ENCODE measurements at regions not wholly inside any gene's neighbourhood (a gene's known extent, or its start where the extent isn't known, plus 50 kb on each side); places are given as distances from the start of the nearest gene placed in this dataset.

DNA sequence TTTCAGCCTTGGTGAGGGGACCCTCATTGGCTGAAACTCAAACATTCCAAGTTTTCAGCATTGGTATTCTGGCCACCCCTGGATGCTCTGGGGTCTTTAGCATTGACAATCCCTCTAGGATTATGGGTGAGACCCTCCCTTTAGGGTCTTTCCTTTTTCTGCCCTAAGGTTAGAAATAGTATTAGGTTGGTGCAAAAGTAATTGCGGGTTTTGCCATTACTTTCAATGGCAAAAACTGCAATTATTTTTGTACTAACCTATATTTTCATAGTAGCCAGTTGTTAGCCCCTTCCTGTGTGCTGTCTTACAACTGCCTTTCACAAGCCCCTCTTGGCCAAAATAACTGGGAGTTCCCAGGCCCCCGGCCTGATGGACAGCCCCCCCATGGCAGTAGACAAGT is 648.4 kb downstream of the PTPRU start:
- FAIRE-seq, result no peak
- DNase-seq (ENCODE audit: insufficient read length, low spot score), result no peak
- TF ChIP-seq POLR2AphosphoS5 (IDR thresholded peaks at IDR 0.05; ENCODE audit: low read depth, low read length) (no peak), SPI1 (IDR thresholded peaks at IDR 0.05; ENCODE audit: low read depth, low read length) (no peak), POLR2A (IDR thresholded peaks at IDR 0.05; ENCODE audit: low read depth, low read length) (no peak), PAX5 (IDR thresholded peaks at IDR 0.05; ENCODE audit: insufficient read depth, low read length, severe bottlenecking) (no peak), TAF1 (IDR thresholded peaks at IDR 0.05; ENCODE audit: low read depth, low read length) (no peak), POU2F2 (IDR thresholded peaks at IDR 0.05; ENCODE audit: low read depth, low read length) (no peak)

DNA sequence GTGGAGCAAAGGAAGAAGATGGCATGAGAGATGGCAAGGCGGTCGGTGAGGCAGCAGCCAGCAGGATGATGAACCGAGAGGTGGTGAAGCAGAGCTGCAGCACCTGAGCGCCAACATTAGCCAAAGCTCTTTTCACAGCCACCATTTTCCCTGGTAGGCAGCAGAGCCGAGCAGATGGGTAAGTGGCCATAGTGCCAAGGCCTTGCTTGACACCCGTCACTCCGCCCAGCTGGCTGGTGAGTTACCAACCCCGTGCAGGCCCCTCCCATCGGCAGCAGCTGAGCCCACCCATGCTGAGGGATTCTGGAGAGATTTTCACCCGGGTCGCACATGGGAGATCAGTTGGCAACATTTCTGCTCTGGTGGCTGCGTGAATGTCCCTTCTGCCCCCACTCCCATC is 647.7 kb downstream of the PTPRU start:
- DNase-seq (ENCODE audit: insufficient read length, low spot score) (no peak), FAIRE-seq (no peak)
- TF ChIP-seq SPI1 (IDR thresholded peaks at IDR 0.05; ENCODE audit: low read depth, low read length) (no peak), PAX5 (IDR thresholded peaks at IDR 0.05; ENCODE audit: insufficient read depth, low read length, severe bottlenecking) (no peak), POLR2AphosphoS5 (IDR thresholded peaks at IDR 0.05; ENCODE audit: low read depth, low read length) (no peak), TAF1 (IDR thresholded peaks at IDR 0.05; ENCODE audit: low read depth, low read length) (no peak), POU2F2 (IDR thresholded peaks at IDR 0.05; ENCODE audit: low read depth, low read length) (no peak), POLR2A (IDR thresholded peaks at IDR 0.05; ENCODE audit: low read depth, low read length) (no peak)

DNA sequence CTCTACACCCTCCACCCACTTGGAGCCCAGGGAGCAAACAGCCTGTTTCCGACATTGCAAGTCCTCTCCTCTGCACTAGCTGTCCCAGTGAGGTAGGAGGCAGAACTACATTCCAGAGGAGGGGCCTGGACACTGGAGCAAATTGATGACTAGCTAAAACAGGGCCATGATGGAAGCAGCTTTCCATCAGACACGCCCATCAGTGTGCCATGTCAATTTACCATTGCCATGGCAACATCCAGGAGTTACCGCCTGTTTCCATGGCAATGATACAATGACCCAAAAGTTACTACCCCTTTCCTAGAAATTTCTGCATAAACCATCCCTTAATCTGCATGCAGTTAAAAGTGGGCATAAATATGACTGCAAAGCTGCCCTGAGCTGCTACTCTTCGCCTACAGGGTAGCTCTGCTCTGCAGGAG is 647.1 kb downstream of the PTPRU start:
- TF ChIP-seq POLR2A (IDR thresholded peaks at IDR 0.05; ENCODE audit: low read depth, low read length) (no peak), POLR2AphosphoS5 (IDR thresholded peaks at IDR 0.05; ENCODE audit: low read depth, low read length) (no peak), SPI1 (IDR thresholded peaks at IDR 0.05; ENCODE audit: low read depth, low read length) (no peak), POU2F2 (IDR thresholded peaks at IDR 0.05; ENCODE audit: low read depth, low read length) (no peak), TAF1 (IDR thresholded peaks at IDR 0.05; ENCODE audit: low read depth, low read length) (no peak)
- DNase-seq (ENCODE audit: insufficient read length, low spot score) (no peak), FAIRE-seq (no peak)

DNA sequence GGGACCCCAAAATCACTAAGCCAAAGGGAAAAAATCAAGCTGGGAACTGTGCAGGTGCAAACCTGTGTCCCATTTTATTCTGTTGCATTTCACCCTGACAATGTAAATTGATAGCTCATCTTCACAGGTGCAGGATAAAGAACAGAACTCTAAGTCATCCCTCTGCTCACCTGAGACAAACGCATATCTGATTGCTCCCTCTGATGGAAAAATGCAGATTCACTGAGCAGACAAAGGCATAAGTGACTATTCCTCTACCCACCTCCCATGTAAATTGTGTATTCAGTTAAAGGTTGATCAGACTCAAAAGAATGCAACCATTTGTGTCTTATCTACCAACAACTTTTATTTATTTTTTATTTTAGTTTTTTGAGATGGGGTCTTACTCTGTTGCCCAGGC is 644.2 kb downstream of the PTPRU start:
- no peak for DNase-seq (ENCODE audit: insufficient read length, low spot score)
- no peak for FAIRE-seq

DNA sequence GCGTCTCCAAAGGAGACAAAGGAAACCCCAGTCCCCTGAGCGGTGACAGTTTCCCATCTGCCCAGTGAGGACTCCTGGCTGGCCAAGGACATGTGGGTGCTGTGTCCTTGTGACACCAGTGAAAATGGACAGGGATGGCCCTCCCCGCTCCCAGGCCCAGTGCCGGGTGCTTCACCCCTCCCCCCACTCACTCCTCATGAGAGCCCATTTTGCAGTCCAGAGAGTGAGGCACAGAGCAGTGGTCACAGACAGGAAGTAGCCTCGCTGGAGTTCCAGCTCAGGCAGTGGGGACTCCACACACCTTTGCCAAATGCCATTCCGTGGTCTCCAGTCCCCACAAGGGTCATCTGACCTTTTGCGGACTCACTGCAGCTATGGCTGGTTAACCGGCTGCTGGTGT is 642.9 kb downstream of the PTPRU start:
- TF ChIP-seq PAX5 (IDR thresholded peaks at IDR 0.05; ENCODE audit: insufficient read depth, low read length, severe bottlenecking), result no peak
- no peak for TF ChIP-seq TAF1 (IDR thresholded peaks at IDR 0.05; ENCODE audit: low read depth, low read length)
- TF ChIP-seq POLR2AphosphoS5 (IDR thresholded peaks at IDR 0.05; ENCODE audit: low read depth, low read length), result no peak
- no peak for TF ChIP-seq SPI1 (IDR thresholded peaks at IDR 0.05; ENCODE audit: low read depth, low read length)
- TF ChIP-seq POLR2A (IDR thresholded peaks at IDR 0.05; ENCODE audit: low read depth, low read length), result no peak
- TF ChIP-seq POU2F2 (IDR thresholded peaks at IDR 0.05; ENCODE audit: low read depth, low read length), result no peak
- no peak for FAIRE-seq
- no peak for DNase-seq (ENCODE audit: insufficient read length, low spot score)

More for the DNA sequence above, 644.2 kb downstream of the PTPRU start:
- TF ChIP-seq POLR2A (IDR thresholded peaks at IDR 0.05; ENCODE audit: low read depth, low read length) (no peak), SPI1 (IDR thresholded peaks at IDR 0.05; ENCODE audit: low read depth, low read length) (no peak), TAF1 (IDR thresholded peaks at IDR 0.05; ENCODE audit: low read depth, low read length) (no peak), POU2F2 (IDR thresholded peaks at IDR 0.05; ENCODE audit: low read depth, low read length) (no peak)

DNA sequence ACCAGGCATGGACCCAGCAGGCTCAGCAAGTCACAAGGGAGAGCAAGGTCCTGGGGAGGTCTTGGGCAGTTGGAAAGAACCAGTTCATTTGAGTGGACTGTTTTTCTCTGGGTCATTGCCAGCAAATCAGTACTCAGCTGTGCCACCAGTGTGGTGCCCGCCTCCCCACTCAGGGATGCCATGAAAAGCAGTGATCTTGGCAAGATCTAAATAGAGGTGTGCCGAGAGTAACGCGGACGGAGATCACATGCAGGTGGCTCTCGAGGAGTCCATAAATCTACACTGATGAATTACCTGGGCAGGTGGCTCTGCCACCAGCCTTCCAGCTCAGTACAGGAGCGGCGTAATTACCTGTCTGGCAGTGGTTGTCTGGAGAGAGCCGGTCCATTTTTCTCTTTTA is 642.2 kb downstream of the PTPRU start:
- DNase-seq (ENCODE audit: insufficient read length, low spot score) (no peak), FAIRE-seq (no peak)
- TF ChIP-seq POLR2AphosphoS5 (IDR thresholded peaks at IDR 0.05; ENCODE audit: low read depth, low read length) (no peak), TAF1 (IDR thresholded peaks at IDR 0.05; ENCODE audit: low read depth, low read length) (no peak), POU2F2 (IDR thresholded peaks at IDR 0.05; ENCODE audit: low read depth, low read length) (no peak), POLR2A (IDR thresholded peaks at IDR 0.05; ENCODE audit: low read depth, low read length) (no peak), SPI1 (IDR thresholded peaks at IDR 0.05; ENCODE audit: low read depth, low read length) (no peak), PAX5 (IDR thresholded peaks at IDR 0.05; ENCODE audit: insufficient read depth, low read length, severe bottlenecking) (no peak)

DNA sequence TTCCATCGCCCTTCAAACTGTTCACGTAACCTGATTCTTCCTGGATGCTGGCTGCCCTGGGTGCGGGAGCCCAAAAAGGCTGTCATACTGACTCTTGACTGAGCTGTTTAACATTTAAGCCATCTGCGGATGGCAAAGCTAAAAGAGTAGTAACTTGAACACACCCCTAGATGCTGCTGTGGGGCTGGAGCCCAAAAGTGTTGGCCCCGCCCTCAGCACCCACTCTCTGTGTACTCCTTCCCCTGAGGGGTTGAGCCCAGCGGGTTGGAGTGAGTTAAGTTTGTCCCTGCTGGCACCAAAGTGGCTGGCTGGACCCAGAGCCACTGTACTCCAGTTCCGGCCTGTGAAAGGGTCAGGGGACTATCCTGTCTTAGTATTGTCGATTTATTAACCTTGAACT is 640.6 kb downstream of the PTPRU start:
- TF ChIP-seq SPI1 (IDR thresholded peaks at IDR 0.05; ENCODE audit: low read depth, low read length) (no peak), TAF1 (IDR thresholded peaks at IDR 0.05; ENCODE audit: low read depth, low read length) (no peak), POLR2AphosphoS5 (IDR thresholded peaks at IDR 0.05; ENCODE audit: low read depth, low read length) (no peak), PAX5 (IDR thresholded peaks at IDR 0.05; ENCODE audit: insufficient read depth, low read length, severe bottlenecking) (no peak), POU2F2 (IDR thresholded peaks at IDR 0.05; ENCODE audit: low read depth, low read length) (no peak), POLR2A (IDR thresholded peaks at IDR 0.05; ENCODE audit: low read depth, low read length) (no peak)
- DNase-seq (ENCODE audit: insufficient read length, low spot score) (no peak), FAIRE-seq (no peak)

DNA sequence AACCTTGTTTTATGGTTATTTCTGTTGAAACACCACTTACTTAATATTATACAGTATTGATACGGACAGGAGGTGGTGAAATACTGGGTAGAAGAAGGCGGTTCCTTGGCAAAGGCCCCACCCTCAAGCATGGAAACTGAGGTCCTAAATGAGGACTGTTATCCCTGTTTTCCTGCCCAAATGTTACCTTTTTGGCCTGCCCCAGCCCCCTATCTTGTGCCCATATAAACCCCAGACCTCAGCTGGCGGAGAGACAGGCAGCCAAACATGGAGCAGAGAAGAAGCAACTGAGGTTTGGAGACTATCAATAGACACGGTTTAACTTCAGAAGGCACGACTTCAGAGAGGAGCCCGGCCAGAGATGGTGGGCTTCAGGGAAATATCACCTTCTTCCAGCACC is 640.1 kb downstream of the PTPRU start:
- DNase-seq (ENCODE audit: insufficient read length, low spot score), result no peak
- no peak for FAIRE-seq
- TF ChIP-seq PAX5 (IDR thresholded peaks at IDR 0.05; ENCODE audit: insufficient read depth, low read length, severe bottlenecking) (no peak), TAF1 (IDR thresholded peaks at IDR 0.05; ENCODE audit: low read depth, low read length) (no peak), POU2F2 (IDR thresholded peaks at IDR 0.05; ENCODE audit: low read depth, low read length) (no peak), POLR2A (IDR thresholded peaks at IDR 0.05; ENCODE audit: low read depth, low read length) (no peak)

DNA sequence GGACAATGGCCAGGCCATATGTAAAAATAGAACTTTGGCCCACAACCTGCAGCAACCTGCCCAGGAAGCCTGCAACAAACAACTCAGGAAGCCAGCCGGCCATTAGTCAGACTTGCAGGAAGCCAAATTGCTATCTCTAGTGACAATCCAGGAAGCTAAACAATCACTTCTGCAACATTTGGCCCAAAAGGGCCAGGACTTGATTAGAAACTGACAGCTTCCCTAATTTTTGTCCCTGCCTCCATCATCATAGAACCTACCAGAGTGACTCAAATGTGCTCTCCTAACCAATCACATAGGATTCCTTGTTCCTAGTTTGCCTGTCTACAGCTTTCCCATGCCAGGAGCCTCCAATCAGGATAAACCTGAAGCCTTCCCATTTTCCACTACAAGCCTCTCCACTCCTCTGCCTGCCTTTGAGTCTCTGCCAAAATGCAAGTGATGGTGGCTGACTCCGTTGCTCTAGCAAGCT is 639.3 kb downstream of the PTPRU start:
- FAIRE-seq (no peak), DNase-seq (ENCODE audit: insufficient read length, low spot score) (no peak)
- TF ChIP-seq SPI1 (IDR thresholded peaks at IDR 0.05; ENCODE audit: low read depth, low read length) (no peak), TAF1 (IDR thresholded peaks at IDR 0.05; ENCODE audit: low read depth, low read length) (no peak), POLR2A (IDR thresholded peaks at IDR 0.05; ENCODE audit: low read depth, low read length) (no peak), POU2F2 (IDR thresholded peaks at IDR 0.05; ENCODE audit: low read depth, low read length) (no peak), POLR2AphosphoS5 (IDR thresholded peaks at IDR 0.05; ENCODE audit: low read depth, low read length) (no peak), PAX5 (IDR thresholded peaks at IDR 0.05; ENCODE audit: insufficient read depth, low read length, severe bottlenecking) (no peak)

DNA sequence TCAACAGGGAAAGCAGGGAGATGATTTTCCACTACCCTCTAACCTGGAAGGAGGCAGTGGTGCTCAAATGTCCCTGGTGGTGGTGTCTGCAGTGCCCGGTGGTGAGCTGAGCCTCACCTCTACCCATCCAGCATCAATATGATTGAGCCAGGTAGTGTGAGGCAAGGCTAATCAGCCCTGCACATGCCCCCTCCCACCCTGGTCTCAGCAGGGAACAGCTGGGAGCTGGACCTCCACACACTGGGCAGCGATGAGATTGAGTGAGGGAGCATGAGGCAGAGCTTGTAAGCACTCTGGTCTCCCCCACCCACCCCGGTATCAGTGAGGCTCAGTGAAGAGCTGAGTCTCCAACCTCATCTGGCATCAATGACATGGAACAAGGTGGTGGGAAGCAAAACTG is 634.3 kb downstream of the PTPRU start:
- no peak for DNase-seq (ENCODE audit: insufficient read length, low spot score)
- TF ChIP-seq POLR2AphosphoS5 (IDR thresholded peaks at IDR 0.05; ENCODE audit: low read depth, low read length), result no peak
- no peak for TF ChIP-seq POU2F2 (IDR thresholded peaks at IDR 0.05; ENCODE audit: low read depth, low read length)
- TF ChIP-seq POLR2A (IDR thresholded peaks at IDR 0.05; ENCODE audit: low read depth, low read length), result no peak
- no peak for TF ChIP-seq SPI1 (IDR thresholded peaks at IDR 0.05; ENCODE audit: low read depth, low read length)
- no peak for TF ChIP-seq PAX5 (IDR thresholded peaks at IDR 0.05; ENCODE audit: insufficient read depth, low read length, severe bottlenecking)
- TF ChIP-seq TAF1 (IDR thresholded peaks at IDR 0.05; ENCODE audit: low read depth, low read length), result no peak
- FAIRE-seq, result no peak
